ENCODE measurements at regions not wholly inside any gene's neighbourhood (a gene's known extent, or its start where the extent isn't known, plus 50 kb on each side); places are given as distances from the start of the nearest gene placed in this dataset.
A peak's percentile ranks its signal among the peaks of the same experiment; 100 is the strongest.

- H3K9me2 ChIP-seq (ENCODE audit: insufficient read depth): 0 out of 2 replicates have a peak, but pooled peaks cover 5% of the 10 kb centered on the region
- peaks cover 90% of the 10 kb centered on the region for H3K27me3 Mint-ChIP-seq (ENCODE audit: insufficient read depth, low read depth, poor library complexity)
- peak overlapping the region; percentile 70 for H3K4me3 Mint-ChIP-seq
- H3K27ac ChIP-seq (ENCODE audit: low read depth): no peak overlapping the region
- no peak overlapping the region for H3K27ac Mint-ChIP-seq
- H3K4me1 ChIP-seq (ENCODE audit: insufficient read depth): peaks cover 53% of the 10 kb centered on the region
- H3K79me2 ChIP-seq (replicated peaks; ENCODE audit: insufficient read depth): no peaks in the 10 kb centered on the region
- DNase-seq (ENCODE audit: low spot score): no peak
- H2AFZ ChIP-seq: peak overlapping the region; percentile 96
- peaks cover 25% of the 10 kb centered on the region for H3F3A ChIP-seq (replicated peaks; ENCODE audit: low read depth)
- no peaks in the 10 kb centered on the region for H3K36me3 Mint-ChIP-seq (ENCODE audit: low read depth)
- H3K4me3 ChIP-seq: peak overlapping the region; percentile 80
- H3K27me3 ChIP-seq (ENCODE audit: insufficient read depth): peaks cover 100% of the 10 kb centered on the region
- peaks cover 11% of the 10 kb centered on the region for H4K20me1 ChIP-seq (replicated peaks; ENCODE audit: insufficient read depth)
- peaks cover 6% of the 10 kb centered on the region; the same call in 2 of the 3 replicates for H3K9me3 Mint-ChIP-seq
- no peak for TF ChIP-seq STAT1 (IDR thresholded peaks at IDR 0.05; ENCODE audit: unreplicated experiment)
- peak; percentile 90 for TF ChIP-seq EZH2 (IDR thresholded peaks at IDR 0.05; ENCODE audit: low read depth, unreplicated experiment)
- no peaks in the 10 kb centered on the region for H3K36me3 ChIP-seq (ENCODE audit: insufficient read depth)
- H3K4me1 Mint-ChIP-seq: peaks cover 39% of the 10 kb centered on the region
- H3K4me2 ChIP-seq: peak overlapping the region; percentile 89
- peak; percentile 7 for ATAC-seq
Observed at GRCh38 chr5:73302797-73303147, 129.8 kb downstream of the TMEM174 start.

- Histone ChIP-seq H3K4me3 (peak overlapping the region; percentile 36), H3K4me2 (peak overlapping the region; percentile 69)
- H3K4me3 Mint-ChIP-seq: peak overlapping the region; percentile 35; the same call in 2 of the 3 replicates
- TF ChIP-seq JUNB (IDR thresholded peaks at IDR 0.05; ENCODE audit: unreplicated experiment): no peak
- TF ChIP-seq, protein P1, sequence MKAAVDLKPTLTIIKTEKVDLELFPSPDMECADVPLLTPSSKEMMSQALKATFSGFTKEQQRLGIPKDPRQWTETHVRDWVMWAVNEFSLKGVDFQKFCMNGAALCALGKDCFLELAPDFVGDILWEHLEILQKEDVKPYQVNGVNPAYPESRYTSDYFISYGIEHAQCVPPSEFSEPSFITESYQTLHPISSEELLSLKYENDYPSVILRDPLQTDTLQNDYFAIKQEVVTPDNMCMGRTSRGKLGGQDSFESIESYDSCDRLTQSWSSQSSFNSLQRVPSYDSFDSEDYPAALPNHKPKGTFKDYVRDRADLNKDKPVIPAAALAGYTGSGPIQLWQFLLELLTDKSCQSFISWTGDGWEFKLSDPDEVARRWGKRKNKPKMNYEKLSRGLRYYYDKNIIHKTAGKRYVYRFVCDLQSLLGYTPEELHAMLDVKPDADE (IDR thresholded peaks at IDR 0.05): no peak
- TF ChIP-seq ZNF331 (CRISPR knock-in tag; IDR thresholded peaks at IDR 0.05; ENCODE audit: low read depth): no peak
- peak; percentile 27 for TF ChIP-seq EZH2phosphoT487 (IDR thresholded peaks at IDR 0.05; ENCODE audit: unreplicated experiment)
- TF ChIP-seq, protein P2, sequence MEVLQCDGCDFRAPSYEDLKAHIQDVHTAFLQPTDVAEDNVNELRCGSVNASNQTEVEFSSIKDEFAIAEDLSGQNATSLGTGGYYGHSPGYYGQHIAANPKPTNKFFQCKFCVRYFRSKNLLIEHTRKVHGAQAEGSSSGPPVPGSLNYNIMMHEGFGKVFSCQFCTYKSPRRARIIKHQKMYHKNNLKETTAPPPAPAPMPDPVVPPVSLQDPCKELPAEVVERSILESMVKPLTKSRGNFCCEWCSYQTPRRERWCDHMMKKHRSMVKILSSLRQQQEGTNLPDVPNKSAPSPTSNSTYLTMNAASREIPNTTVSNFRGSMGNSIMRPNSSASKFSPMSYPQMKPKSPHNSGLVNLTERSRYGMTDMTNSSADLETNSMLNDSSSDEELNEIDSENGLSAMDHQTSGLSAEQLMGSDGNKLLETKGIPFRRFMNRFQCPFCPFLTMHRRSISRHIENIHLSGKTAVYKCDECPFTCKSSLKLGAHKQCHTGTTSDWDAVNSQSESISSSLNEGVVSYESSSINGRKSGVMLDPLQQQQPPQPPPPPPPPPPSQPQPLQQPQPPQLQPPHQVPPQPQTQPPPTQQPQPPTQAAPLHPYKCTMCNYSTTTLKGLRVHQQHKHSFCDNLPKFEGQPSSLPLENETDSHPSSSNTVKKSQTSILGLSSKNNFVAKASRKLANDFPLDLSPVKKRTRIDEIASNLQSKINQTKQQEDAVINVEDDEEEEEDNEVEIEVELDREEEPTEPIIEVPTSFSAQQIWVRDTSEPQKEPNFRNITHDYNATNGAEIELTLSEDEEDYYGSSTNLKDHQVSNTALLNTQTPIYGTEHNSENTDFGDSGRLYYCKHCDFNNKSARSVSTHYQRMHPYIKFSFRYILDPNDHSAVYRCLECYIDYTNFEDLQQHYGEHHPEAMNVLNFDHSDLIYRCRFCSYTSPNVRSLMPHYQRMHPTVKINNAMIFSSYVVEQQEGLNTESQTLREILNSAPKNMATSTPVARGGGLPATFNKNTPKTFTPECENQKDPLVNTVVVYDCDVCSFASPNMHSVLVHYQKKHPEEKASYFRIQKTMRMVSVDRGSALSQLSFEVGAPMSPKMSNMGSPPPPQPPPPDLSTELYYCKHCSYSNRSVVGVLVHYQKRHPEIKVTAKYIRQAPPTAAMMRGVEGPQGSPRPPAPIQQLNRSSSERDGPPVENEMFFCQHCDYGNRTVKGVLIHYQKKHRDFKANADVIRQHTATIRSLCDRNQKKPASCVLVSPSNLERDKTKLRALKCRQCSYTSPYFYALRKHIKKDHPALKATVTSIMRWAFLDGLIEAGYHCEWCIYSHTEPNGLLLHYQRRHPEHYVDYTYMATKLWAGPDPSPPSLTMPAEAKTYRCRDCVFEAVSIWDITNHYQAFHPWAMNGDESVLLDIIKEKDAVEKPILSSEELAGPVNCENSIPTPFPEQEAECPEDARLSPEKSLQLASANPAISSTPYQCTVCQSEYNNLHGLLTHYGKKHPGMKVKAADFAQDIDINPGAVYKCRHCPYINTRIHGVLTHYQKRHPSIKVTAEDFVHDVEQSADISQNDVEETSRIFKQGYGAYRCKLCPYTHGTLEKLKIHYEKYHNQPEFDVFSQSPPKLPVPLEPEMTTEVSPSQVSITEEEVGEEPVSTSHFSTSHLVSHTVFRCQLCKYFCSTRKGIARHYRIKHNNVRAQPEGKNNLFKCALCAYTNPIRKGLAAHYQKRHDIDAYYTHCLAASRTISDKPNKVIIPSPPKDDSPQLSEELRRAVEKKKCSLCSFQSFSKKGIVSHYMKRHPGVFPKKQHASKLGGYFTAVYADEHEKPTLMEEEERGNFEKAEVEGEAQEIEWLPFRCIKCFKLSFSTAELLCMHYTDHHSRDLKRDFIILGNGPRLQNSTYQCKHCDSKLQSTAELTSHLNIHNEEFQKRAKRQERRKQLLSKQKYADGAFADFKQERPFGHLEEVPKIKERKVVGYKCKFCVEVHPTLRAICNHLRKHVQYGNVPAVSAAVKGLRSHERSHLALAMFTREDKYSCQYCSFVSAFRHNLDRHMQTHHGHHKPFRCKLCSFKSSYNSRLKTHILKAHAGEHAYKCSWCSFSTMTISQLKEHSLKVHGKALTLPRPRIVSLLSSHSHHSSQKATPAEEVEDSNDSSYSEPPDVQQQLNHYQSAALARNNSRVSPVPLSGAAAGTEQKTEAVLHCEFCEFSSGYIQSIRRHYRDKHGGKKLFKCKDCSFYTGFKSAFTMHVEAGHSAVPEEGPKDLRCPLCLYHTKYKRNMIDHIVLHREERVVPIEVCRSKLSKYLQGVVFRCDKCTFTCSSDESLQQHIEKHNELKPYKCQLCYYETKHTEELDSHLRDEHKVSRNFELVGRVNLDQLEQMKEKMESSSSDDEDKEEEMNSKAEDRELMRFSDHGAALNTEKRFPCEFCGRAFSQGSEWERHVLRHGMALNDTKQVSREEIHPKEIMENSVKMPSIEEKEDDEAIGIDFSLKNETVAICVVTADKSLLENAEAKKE (CRISPR knock-in tag; IDR thresholded peaks at IDR 0.05): no peak
- TF ChIP-seq EZH2 (IDR thresholded peaks at IDR 0.05; ENCODE audit: low read depth, unreplicated experiment): peak; percentile 98
- TF ChIP-seq, protein P3, sequence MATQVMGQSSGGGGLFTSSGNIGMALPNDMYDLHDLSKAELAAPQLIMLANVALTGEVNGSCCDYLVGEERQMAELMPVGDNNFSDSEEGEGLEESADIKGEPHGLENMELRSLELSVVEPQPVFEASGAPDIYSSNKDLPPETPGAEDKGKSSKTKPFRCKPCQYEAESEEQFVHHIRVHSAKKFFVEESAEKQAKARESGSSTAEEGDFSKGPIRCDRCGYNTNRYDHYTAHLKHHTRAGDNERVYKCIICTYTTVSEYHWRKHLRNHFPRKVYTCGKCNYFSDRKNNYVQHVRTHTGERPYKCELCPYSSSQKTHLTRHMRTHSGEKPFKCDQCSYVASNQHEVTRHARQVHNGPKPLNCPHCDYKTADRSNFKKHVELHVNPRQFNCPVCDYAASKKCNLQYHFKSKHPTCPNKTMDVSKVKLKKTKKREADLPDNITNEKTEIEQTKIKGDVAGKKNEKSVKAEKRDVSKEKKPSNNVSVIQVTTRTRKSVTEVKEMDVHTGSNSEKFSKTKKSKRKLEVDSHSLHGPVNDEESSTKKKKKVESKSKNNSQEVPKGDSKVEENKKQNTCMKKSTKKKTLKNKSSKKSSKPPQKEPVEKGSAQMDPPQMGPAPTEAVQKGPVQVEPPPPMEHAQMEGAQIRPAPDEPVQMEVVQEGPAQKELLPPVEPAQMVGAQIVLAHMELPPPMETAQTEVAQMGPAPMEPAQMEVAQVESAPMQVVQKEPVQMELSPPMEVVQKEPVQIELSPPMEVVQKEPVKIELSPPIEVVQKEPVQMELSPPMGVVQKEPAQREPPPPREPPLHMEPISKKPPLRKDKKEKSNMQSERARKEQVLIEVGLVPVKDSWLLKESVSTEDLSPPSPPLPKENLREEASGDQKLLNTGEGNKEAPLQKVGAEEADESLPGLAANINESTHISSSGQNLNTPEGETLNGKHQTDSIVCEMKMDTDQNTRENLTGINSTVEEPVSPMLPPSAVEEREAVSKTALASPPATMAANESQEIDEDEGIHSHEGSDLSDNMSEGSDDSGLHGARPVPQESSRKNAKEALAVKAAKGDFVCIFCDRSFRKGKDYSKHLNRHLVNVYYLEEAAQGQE (IDR thresholded peaks at IDR 0.05; ENCODE audit: unreplicated experiment): no peak
- no peak for TF ChIP-seq POLR2AphosphoS5 (IDR thresholded peaks at IDR 0.05; ENCODE audit: low read depth)
- TF ChIP-seq NANOG (IDR thresholded peaks at IDR 0.05; ENCODE audit: borderline replicate concordance): no peak
- TF ChIP-seq CREB1 (CRISPR knock-in tag; IDR thresholded peaks at IDR 0.05; ENCODE audit: low read depth): no peak
Observed at GRCh38 chr5:73301208-73301901, 128.4 kb downstream of the TMEM174 start.

More at GRCh38 chr5:73301208-73301901, 128.4 kb downstream of the TMEM174 start:
- no peak overlapping the region for H3K27ac Mint-ChIP-seq
- H4K20me1 ChIP-seq (replicated peaks; ENCODE audit: insufficient read depth): peaks cover 22% of the 10 kb centered on the region
- H3K36me3 Mint-ChIP-seq (ENCODE audit: low read depth): no peaks in the 10 kb centered on the region
- peaks cover 37% of the 10 kb centered on the region for H3K4me1 Mint-ChIP-seq
- H3K9me2 ChIP-seq (ENCODE audit: insufficient read depth): 0 out of 2 replicates have a peak, but pooled peaks cover 5% of the 10 kb centered on the region
- H3K9me3 Mint-ChIP-seq: peaks cover 6% of the 10 kb centered on the region; the same call in 2 of the 3 replicates
- H3F3A ChIP-seq (replicated peaks; ENCODE audit: low read depth): peaks cover 25% of the 10 kb centered on the region
- DNase-seq (ENCODE audit: low spot score): peak; percentile 38
- peaks cover 50% of the 10 kb centered on the region for H3K4me1 ChIP-seq (ENCODE audit: insufficient read depth)
- H3K36me3 ChIP-seq (ENCODE audit: insufficient read depth): no peaks in the 10 kb centered on the region
- H3K27me3 Mint-ChIP-seq (ENCODE audit: insufficient read depth, low read depth, poor library complexity): peaks cover 98% of the 10 kb centered on the region
- H2AFZ ChIP-seq: no peak overlapping the region
- ATAC-seq: no peak
- no peaks in the 10 kb centered on the region for H3K79me2 ChIP-seq (replicated peaks; ENCODE audit: insufficient read depth)
- H3K27me3 ChIP-seq (ENCODE audit: insufficient read depth): peaks cover 100% of the 10 kb centered on the region
- H3K27ac ChIP-seq (ENCODE audit: low read depth): no peak overlapping the region
